HepG2 (cell line): ENCODE measurements at regions not wholly inside any gene's neighbourhood (a gene's known extent, or its start where the extent isn't known, plus 50 kb on each side); places are given as distances from the start of the nearest gene placed in this dataset.

Experiments
- FOXM1 ChIP-seq: sonication (generic); formaldehyde crosslinking; IDR thresholded peaks from 2 replicates; pipeline ENCODE4 v1.5.0; 2020; ENCODE audit warnings: missing genetic modification reagents
- HOXD1 ChIP-seq: sonication (generic); formaldehyde crosslinking; IDR thresholded peaks from 2 replicates; pipeline ENCODE4 v1.5.0; 2020; ENCODE audit warnings: missing genetic modification reagents
- RFXAP ChIP-seq: sonication (generic); formaldehyde crosslinking; IDR thresholded peaks from 2 replicates; pipeline ENCODE4 v1.4.0; 2020; ENCODE audit warnings: missing genetic modification reagents, borderline replicate concordance
- ZBTB1 ChIP-seq: sonication (generic); formaldehyde crosslinking; IDR thresholded peaks from 2 replicates; pipeline ENCODE4 v1.4.0; 2020; ENCODE audit warnings: missing genetic modification reagents, borderline replicate concordance
- ZNF282 ChIP-seq: fragments of 450-650 bp; IDR thresholded peaks from 2 replicates; pipeline ENCODE4 v1.6.1; 2018; ENCODE audit not compliant: partially characterized antibody
- ZNF468 ChIP-seq: sonication (generic); formaldehyde crosslinking; IDR thresholded peaks from 2 replicates; pipeline ENCODE4 v1.8.0; 2022; ENCODE audit warnings: mild to moderate bottlenecking, moderate library complexity, missing genetic modification reagents
- TF ChIP-seq, protein P1 (sequence below): IDR thresholded peaks from 2 replicates; pipeline ENCODE4 v1.6.1; 2012; ENCODE audit warnings: inconsistent platforms
- TF ChIP-seq, protein P2 (sequence below): sonication (generic); formaldehyde crosslinking; conservative IDR thresholded peaks from 2 replicates; pipeline ENCODE4 v1.8.0; 2022; ENCODE audit warnings: mild to moderate bottlenecking, moderate library complexity, missing genetic modification reagents
- TF ChIP-seq, protein P3 (sequence below): sonication (generic); formaldehyde crosslinking; IDR thresholded peaks from 2 replicates; pipeline ENCODE4 v1.9.0; 2021; ENCODE audit warnings: missing genetic modification reagents, borderline replicate concordance
- TF ChIP-seq, protein P4 (sequence below): sonication (generic); formaldehyde crosslinking; IDR thresholded peaks from 2 replicates; pipeline ENCODE4 v1.5.0; 2020; ENCODE audit warnings: mild to moderate bottlenecking, missing genetic modification reagents, moderate library complexity
- TF ChIP-seq, protein P5 (sequence below): sonication (generic); formaldehyde crosslinking; IDR thresholded peaks from 2 replicates; pipeline ENCODE4 v1.4.0; 2020; ENCODE audit warnings: missing genetic modification reagents

DNA sequence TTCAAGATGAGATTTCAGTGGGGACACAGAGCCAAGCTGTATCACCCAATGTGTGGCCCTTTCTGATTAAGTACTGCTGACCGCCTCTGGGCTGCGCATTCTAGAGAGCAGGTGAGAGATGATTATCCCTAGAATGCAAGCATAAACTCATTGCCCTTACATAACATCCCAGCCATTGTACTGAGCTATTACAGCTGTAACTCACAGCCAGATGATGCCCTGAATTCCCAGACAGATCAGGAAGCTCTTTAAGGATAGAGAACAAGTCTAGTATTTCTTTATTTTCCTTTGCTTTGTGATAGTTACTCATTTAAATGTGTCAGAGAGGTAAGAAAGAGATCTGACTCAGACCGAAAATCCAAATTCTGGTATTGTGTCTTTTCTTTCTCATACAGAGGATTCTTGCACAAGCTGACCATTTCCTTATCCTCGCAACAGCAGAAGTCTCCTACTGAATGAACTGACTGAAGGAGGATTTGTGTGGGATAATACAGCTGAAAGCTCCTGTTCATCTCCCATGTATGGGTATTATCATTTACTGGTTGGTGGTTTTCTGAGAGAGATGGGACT, 58.4 kb downstream of the ZNF22 start:
- no peak for TF ChIP-seq HOXD1 (CRISPR knock-in tag)
- TF ChIP-seq, protein P1, sequence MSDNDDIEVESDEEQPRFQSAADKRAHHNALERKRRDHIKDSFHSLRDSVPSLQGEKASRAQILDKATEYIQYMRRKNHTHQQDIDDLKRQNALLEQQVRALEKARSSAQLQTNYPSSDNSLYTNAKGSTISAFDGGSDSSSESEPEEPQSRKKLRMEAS = no peak
- TF ChIP-seq, protein P2, sequence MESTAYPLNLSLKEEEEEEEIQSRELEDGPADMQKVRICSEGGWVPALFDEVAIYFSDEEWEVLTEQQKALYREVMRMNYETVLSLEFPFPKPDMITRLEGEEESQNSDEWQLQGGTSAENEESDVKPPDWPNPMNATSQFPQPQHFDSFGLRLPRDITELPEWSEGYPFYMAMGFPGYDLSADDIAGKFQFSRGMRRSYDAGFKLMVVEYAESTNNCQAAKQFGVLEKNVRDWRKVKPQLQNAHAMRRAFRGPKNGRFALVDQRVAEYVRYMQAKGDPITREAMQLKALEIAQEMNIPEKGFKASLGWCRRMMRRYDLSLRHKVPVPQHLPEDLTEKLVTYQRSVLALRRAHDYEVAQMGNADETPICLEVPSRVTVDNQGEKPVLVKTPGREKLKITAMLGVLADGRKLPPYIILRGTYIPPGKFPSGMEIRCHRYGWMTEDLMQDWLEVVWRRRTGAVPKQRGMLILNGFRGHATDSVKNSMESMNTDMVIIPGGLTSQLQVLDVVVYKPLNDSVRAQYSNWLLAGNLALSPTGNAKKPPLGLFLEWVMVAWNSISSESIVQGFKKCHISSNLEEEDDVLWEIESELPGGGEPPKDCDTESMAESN = no peak
- no peak for TF ChIP-seq FOXM1 (CRISPR knock-in tag)
- TF ChIP-seq, protein P3, sequence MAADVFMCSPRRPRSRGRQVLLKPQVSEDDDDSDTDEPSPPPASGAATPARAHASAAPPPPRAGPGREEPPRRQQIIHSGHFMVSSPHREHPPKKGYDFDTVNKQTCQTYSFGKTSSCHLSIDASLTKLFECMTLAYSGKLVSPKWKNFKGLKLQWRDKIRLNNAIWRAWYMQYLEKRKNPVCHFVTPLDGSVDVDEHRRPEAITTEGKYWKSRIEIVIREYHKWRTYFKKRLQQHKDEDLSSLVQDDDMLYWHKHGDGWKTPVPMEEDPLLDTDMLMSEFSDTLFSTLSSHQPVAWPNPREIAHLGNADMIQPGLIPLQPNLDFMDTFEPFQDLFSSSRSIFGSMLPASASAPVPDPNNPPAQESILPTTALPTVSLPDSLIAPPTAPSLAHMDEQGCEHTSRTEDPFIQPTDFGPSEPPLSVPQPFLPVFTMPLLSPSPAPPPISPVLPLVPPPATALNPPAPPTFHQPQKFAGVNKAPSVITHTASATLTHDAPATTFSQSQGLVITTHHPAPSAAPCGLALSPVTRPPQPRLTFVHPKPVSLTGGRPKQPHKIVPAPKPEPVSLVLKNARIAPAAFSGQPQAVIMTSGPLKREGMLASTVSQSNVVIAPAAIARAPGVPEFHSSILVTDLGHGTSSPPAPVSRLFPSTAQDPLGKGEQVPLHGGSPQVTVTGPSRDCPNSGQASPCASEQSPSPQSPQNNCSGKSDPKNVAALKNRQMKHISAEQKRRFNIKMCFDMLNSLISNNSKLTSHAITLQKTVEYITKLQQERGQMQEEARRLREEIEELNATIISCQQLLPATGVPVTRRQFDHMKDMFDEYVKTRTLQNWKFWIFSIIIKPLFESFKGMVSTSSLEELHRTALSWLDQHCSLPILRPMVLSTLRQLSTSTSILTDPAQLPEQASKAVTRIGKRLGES (CRISPR knock-in tag) = no peak
- no peak for TF ChIP-seq ZNF468 (CRISPR knock-in tag)
- TF ChIP-seq ZBTB1 (CRISPR knock-in tag) = no peak
- TF ChIP-seq ZNF282 = no peak
- TF ChIP-seq, protein P4, sequence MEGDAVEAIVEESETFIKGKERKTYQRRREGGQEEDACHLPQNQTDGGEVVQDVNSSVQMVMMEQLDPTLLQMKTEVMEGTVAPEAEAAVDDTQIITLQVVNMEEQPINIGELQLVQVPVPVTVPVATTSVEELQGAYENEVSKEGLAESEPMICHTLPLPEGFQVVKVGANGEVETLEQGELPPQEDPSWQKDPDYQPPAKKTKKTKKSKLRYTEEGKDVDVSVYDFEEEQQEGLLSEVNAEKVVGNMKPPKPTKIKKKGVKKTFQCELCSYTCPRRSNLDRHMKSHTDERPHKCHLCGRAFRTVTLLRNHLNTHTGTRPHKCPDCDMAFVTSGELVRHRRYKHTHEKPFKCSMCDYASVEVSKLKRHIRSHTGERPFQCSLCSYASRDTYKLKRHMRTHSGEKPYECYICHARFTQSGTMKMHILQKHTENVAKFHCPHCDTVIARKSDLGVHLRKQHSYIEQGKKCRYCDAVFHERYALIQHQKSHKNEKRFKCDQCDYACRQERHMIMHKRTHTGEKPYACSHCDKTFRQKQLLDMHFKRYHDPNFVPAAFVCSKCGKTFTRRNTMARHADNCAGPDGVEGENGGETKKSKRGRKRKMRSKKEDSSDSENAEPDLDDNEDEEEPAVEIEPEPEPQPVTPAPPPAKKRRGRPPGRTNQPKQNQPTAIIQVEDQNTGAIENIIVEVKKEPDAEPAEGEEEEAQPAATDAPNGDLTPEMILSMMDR (CRISPR knock-in tag) = no peak
- TF ChIP-seq, protein P5, sequence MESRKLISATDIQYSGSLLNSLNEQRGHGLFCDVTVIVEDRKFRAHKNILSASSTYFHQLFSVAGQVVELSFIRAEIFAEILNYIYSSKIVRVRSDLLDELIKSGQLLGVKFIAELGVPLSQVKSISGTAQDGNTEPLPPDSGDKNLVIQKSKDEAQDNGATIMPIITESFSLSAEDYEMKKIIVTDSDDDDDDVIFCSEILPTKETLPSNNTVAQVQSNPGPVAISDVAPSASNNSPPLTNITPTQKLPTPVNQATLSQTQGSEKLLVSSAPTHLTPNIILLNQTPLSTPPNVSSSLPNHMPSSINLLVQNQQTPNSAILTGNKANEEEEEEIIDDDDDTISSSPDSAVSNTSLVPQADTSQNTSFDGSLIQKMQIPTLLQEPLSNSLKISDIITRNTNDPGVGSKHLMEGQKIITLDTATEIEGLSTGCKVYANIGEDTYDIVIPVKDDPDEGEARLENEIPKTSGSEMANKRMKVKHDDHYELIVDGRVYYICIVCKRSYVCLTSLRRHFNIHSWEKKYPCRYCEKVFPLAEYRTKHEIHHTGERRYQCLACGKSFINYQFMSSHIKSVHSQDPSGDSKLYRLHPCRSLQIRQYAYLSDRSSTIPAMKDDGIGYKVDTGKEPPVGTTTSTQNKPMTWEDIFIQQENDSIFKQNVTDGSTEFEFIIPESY (CRISPR knock-in tag) = no peak
- TF ChIP-seq RFXAP = no peak
